ENCODE measurements at regions not wholly inside any gene's neighbourhood (a gene's known extent, or its start where the extent isn't known, plus 50 kb on each side); places are given as distances from the start of the nearest gene placed in this dataset.
"Not testable (repeated sequence)": the region's sequence is repeated elsewhere in the genome, so short reads cannot be mapped to it uniquely, and the experiment has no call there.

DNA sequence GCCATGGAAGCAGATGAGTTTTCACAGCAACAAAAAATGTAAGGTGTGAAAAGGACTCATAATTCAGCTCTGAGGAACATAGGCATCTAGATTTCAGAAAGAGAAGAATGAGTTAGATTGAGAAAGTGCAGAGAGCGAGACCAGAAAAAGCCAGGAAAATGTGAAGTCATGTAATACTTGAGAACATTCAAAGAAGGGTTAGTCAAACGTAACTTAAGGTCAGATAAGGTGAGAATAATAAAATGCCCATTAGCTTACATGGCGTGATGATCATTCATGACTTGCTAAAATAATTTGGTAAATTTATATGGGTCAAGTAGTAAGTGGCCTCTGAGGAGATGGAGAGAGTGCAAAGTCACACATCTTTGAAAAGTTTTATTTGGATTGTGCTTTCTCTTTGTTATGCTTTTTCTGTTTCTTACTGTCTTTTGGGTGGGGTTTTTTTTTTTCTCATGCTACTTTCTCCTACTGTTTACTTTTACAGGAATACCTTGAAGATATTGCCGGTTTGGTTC, 271.8 kb upstream of the NRG3 start:
- no peak for DNase-seq (ENCODE audit: low read depth)

- DNase-seq (ENCODE audit: low read depth), result not testable (repeated sequence)
These were observed 230.5 kb upstream of the NRG3 start for GRCh38 chr10:81644485-81644884.

DNA sequence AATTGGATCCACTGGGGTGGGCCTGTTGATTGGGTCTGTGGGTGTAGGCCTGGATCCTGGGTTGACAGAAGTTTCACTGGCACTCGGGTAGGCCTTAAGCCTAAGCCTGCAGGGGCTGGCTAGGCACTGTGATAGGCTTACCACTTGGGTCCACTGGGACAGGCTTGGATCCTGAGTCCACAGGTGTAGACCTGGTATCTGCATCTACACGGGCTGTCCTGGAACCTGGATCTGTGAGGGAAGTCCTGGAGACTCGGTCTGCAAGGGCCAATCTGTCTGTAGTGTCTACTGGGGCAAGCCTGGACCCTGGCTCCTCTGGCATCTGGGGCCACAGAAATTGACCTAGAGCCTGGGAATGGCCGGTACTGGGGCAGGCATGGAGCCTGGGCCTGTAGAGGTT, 219.0 kb upstream of the NRG3 start:
- DNase-seq (ENCODE audit: low read depth), result no peak

GRCh38 chr10:81662837-81663236, 212.2 kb upstream of the NRG3 start:
- DNase-seq (ENCODE audit: low read depth), result no peak

GRCh38 chr10:81664800-81665199, 210.2 kb upstream of the NRG3 start:
- DNase-seq (ENCODE audit: low read depth), result not testable (repeated sequence)

- no peak for DNase-seq (ENCODE audit: low read depth)
These were observed 200.1 kb upstream of the NRG3 start for GRCh38 chr10:81674941-81675340.

GRCh38 chr10:81679291-81679690, 195.7 kb upstream of the NRG3 start:
- no peak for DNase-seq (ENCODE audit: low read depth)

DNA sequence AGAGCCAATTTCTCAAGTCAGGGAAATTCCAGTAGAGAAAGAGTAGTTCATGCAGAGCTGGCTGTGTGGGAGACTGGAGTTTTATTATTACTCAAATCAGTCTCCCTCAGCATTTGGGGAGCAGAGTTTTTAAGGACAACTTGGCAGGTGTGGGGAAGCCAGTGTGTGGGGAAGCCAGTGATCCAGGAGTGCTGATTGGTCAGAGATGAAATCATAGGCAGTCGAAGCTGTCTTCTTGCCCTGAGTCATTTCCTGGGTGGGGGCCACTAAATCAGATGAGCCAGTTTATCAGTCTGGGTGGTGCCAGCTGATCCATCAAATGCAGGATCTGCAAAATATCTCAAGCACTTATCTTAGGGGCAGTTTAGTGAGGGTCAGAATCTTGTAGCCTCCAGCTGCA, 194.6 kb upstream of the NRG3 start:
- DNase-seq (ENCODE audit: low read depth), result no peak

DNA sequence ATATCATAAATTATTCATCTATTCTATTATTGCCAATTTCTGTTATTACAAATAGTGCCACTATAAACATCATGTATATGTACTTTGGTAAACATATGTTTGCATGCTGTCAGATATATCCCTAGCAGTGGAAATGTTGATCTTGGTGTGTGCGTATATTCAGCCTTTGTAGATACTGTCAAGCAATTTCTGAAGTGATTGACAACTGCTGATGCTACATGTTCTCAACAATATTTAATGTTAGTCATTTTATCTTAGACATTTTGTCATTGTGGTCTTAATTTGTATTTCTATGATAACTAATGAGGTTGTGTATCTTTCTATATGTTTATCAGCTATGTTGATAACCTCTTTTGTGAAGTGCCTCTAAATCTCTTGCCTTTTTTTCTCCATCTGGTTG, 186.5 kb upstream of the NRG3 start:
- DNase-seq (ENCODE audit: low read depth), result no peak

DNA sequence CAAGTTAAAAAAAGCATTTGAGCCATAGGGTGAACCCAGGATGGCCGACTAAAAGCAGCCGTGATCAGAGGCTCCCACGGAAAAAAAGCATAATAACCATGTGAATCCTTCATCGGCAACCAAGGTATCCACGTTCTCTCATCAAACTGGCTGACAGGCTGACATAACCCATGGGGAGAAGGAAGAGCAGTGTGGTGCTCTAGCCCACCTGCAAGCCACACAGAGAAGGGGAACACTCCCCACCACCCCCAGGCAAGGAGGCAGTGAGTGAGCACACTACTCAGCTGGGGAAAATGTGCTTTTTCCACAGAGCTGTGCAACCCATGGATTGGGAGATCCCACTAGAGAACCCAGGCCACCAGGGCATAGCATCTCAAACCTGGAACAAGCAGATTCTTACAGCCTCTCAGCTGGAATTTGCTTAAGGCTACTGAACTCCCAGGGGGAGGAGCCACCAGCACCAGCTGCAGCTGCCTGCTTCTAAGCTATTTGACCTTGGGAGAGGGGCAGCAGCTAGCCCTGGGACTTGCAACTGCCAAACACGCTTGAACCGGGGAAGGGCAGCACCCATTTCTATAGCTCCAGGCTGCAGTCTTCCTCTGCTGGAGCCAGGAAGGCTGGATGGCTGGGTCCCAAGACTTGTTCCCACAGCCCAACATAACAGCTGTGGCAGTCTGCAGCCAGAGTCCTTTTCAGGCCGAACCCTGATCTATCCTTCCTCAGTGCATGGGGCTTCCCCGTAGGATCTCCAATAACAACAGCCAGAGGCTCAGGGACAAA, 178.2 kb upstream of the NRG3 start:
- no peak for DNase-seq (ENCODE audit: low read depth)

DNA sequence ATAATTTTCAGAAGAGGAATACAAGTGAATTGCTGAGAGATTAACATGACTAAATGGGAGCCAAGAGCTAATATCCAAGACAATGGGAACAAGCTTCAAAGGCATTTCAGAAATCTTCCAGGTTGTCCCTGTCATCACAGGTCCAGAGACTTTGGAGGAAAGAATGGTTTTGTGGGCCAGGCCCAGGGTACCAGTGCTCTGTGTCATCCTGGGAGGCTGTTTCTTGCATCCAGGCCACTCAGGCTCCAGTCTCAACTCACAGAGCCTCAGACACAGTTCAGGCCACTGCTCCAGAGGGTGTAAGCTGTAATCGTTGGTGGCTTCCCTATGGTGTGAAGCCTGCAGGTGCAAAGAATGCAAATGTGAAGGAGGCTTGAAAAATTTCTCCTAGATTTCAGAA, 170.4 kb upstream of the NRG3 start:
- no peak for DNase-seq (ENCODE audit: low read depth)

GRCh38 chr10:81708416-81708815, 166.6 kb upstream of the NRG3 start:
- DNase-seq (ENCODE audit: low read depth), result no peak

DNA sequence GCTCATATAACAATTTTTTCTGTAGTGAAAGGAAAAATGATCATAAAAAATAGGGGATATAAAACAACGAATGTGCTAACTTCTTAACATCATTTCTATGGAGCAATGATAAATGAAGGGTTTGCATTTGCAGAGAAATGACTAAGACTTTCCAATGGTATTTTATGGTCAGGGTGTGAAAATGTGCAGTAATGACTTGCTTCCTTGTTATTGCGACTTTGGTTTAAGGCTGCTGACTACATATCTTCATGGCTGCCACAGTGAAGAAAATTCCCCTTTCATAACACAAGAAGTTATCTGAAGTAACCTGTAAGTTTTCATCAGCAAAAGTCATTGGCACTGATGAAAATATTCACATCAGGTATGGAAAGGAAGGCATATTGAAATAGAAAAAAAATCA, 166.1 kb upstream of the NRG3 start:
- no peak for DNase-seq (ENCODE audit: low read depth)

DNA sequence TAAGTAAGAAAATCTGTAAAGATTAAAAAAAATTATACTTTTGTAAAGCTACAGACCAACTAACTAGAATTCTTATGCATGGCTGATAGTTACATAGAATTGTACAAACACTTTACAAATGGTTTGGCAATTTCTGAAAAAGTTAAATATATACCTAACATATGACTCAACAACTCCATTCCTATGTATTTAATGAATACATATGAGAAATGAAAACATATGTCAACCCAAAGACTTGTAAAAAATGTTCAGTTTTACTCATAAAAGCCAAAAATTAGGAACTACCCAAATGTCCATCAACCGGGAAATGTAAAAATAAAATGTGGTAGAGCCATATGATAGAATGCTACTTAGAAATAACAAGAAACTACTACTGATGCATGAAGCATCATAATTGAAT, 152.6 kb upstream of the NRG3 start:
- no peak for DNase-seq (ENCODE audit: low read depth)

- no peak for DNase-seq (ENCODE audit: low read depth)
These were observed 150.6 kb upstream of the NRG3 start for GRCh38 chr10:81724431-81724830.

DNA sequence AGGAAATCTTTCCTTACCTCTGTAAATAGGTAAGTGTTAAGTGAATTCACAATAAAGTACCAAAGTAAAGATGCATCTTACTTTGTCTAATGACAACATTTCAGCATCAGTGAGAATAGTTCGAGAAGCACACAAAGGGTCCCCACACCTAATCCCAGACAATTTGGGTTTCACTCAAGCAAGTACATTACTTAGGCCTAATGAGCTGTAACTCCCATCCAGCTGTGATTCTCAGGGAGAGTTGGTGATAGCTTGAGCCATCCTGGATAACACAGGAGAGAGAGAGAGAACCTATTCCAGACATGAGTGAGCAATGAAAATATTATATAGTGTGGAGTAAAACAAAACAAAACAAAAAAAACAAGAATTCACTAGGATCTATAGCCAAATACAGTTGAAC, 149.1 kb upstream of the NRG3 start:
- DNase-seq (ENCODE audit: low read depth), result no peak

- DNase-seq (ENCODE audit: low read depth), result no peak
These were observed 146.3 kb upstream of the NRG3 start for GRCh38 chr10:81728692-81729091.

GRCh38 chr10:81730891-81731290, 144.1 kb upstream of the NRG3 start:
- DNase-seq (ENCODE audit: low read depth), result no peak

DNA sequence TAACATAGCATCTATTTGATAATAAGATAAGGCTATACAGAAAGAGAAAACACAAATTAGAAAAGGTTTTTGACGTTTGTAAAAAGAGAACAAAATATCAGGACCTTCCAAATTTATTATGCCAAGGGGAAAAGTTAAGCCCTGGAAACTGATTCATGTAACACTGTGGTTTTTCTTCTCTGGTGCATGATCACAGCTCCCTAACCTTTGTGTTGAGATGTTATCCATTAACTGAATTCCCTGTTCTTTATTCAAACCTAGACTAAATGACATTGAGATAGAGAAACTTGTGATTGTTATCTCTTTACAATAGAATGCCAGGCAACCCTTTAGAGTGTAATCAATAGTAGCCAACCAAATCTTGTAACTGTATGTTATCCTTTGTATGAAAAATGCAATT, 141.5 kb upstream of the NRG3 start:
- no peak for DNase-seq (ENCODE audit: low read depth)

GRCh38 chr10:81735167-81735566, 139.8 kb upstream of the NRG3 start:
- DNase-seq (ENCODE audit: low read depth), result not testable (repeated sequence)

DNA sequence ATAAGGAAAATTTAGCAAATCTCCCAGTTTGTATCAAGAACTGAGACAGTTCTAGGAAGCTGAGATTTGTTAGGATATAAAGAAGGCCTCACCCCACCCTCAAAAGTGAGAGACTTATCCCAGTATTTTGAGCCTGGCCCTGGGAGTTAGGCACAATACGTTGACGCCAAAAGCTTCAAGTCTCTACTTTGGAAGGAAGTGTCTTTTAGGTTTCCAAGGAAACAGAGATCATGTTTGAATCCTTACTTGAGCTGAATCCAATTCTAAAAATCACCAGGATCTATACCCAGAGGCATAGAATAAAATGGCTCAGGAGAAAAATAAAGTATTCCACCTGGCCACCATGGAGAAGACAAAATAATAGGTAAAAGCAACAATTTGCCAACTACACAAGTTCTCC, 115.9 kb upstream of the NRG3 start:
- no peak for DNase-seq (ENCODE audit: low read depth)

GRCh38 chr10:81784111-81784597, 90.8 kb upstream of the NRG3 start:
- DNase-seq (ENCODE audit: low read depth), result no peak

- DNase-seq (ENCODE audit: low read depth), result no peak
These were observed 82.3 kb upstream of the NRG3 start for GRCh38 chr10:81792729-81793128.

DNA sequence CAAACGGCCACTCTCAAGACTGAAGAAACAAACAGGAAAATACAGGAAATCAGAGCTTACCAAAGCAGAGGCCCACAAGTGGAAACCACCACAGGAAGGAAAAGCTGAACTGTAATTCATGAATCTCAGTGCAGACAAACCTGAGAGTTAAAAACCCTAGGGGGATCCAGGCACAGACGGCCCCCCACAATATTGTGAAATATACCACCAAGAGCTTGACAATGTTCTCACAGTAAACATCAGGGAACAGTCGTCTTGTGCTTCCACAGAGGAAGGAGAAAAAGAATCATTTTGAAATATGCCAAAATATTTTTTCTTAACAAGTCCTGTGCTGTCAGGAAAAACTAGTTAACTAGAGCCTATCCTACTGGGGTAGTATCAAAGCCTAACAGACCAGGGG, 68.2 kb upstream of the NRG3 start:
- no peak for DNase-seq (ENCODE audit: low read depth)

All from T-helper 22 cell (primary cell).